Sigmoid colon (tissue), 6 donors: ENCODE measurements at regions not wholly inside any gene's neighbourhood (a gene's known extent, or its start where the extent isn't known, plus 50 kb on each side); places are given as distances from the start of the nearest gene placed in this dataset.

Experiments
- DNase-seq: peaks from one replicate; pipeline ENCODE4 v3.0.0-alpha.2; 2019
- H3K27ac ChIP-seq, 4 donors: fragments of 200-600 bp; sonication (generic); one replicate each; pipeline ENCODE4 v1.5.1; 2016 to 2019; ENCODE audit warnings: mild to moderate bottlenecking in 1 of 4
- H3K27me3 ChIP-seq, 3 donors: fragments of 200-600 bp; sonication (generic); one replicate each; pipeline ENCODE4 v1.5.1; 2019; ENCODE audit warnings: mild to moderate bottlenecking in 1 of 3
- H3K36me3 ChIP-seq, 4 donors: fragments of 200-600 bp; sonication (generic); one replicate each; pipeline ENCODE4 v1.5.1; 2016 to 2019
- H3K4me1 ChIP-seq, 4 donors: fragments of 200-600 bp; sonication (generic); one replicate each; pipeline ENCODE4 v1.5.1; 2017 to 2019
- H3K4me3 ChIP-seq, 4 donors: fragments of 200-600 bp; sonication (generic); one replicate each; pipeline ENCODE4 v1.5.1; 2017 to 2019; ENCODE audit warnings: mild to moderate bottlenecking in 2 of 4, moderate library complexity in 1 of 4
- H3K9me3 ChIP-seq, 4 donors: fragments of 200-600 bp in 3 of 4; sonication (generic) in 3 of 4; one replicate each; pipeline versions ENCODE4 v1.5.1 to v1.6.1; 2013 to 2019
- EP300 ChIP-seq, 4 donors: sonication (generic); formaldehyde crosslinking; IDR thresholded peaks; one replicate each; pipeline ENCODE4 v1.6.1; 2017; ENCODE audit warnings: antibody characterized with exemption in 4 of 4
- POLR2A ChIP-seq, 2 donors: fragments of 450-650 bp; IDR thresholded peaks; one replicate each; pipeline ENCODE4 v1.6.1; 2016; ENCODE audit warnings: antibody characterized with exemption in 2 of 2, mild to moderate bottlenecking in 2 of 2, moderate library complexity in 2 of 2
- POLR2AphosphoS5 ChIP-seq, 4 donors: sonication (generic); formaldehyde crosslinking; IDR thresholded peaks; one replicate each; pipeline ENCODE4 v1.6.1; 2017; ENCODE audit warnings: antibody characterized with exemption in 4 of 4
- WGBS, 2 donors: extraction: QIAGEN DNeasy Blood & Tissue Kit; methylation state at CpG; one replicate each; pipeline ENCODE4 v1.1.7; 2013; 5-methylcytosine and 5-hydroxymethylcytosine counted together
- intact Hi-C: fragments of 100-400 bp; cut with DNase I; formaldehyde crosslinking; loops from one replicate; pipeline ENCODE4 v1.15.1; 2023
- TF ChIP-seq, protein P1 (sequence below), 4 experiments: fragments of 450-650 bp in 3 of 4; fragments of 200-600 bp in 1 of 4; IDR thresholded peaks; one replicate each; pipeline ENCODE4 v1.5.1; 2016 to 2019; ENCODE audit warnings: antibody characterized with exemption in 4 of 4, mild to moderate bottlenecking in 3 of 4, moderate library complexity in 2 of 4
- donor health status: healthy with polysubstance abuse.
- donor health status: healthy.

DNA sequence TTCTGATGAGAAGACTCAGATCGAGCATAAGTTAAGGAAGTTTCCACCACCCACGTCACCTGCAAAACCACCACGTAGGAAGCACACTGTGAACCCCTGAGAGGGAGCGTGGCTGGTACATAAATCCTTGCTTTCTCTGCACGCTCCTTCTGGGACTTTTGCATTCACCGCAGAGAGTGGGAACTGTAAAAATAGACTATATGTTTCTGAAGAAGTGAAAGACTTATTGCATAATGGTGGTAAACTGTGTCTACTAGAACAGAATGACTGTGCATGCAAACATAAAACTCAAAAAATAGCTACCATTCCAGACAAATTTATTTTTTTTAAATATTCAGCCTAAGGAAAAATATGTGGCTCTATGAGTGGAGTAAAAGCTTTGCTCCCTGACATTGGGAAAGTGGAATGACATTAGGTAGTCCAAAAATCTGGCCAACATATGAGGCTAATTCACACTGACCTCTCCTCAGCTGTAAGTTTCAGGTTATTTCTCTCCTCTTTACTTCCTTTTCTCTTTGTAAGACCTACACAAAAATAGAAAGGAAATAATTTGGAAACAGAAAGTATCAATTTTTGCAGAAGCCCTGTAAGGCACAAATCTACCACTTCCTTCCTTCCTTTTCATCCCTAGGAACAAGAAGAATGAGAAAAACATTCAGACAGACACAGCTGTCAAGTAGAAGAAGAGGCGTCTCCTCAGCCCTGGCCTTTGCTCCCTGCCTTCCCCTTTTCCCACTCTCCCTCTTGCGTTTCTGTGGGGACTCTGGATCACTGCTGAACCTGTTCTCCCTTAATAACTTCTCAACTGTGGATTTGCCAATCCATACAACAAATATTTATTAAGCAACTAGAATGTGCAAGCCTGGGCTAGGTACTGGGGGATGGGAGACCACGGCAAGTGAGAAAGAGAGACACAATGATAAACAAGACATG, 264.3 kb upstream of the FOXN3 start:
- intact Hi-C loops, result no loop called here
- 48 to 60% methylated on average over 9 of the region's 9 CpGs for WGBS, 2 donors
- peak overlapping the region in 1 of 4 donors; percentile 15 for H3K27ac ChIP-seq
- H3K27me3 ChIP-seq, result no peaks in the 10 kb centered on the region
- H3K36me3 ChIP-seq, result no peaks in the 10 kb centered on the region
- H3K9me3 ChIP-seq, result no peaks in the 10 kb centered on the region
- no peak for DNase-seq
- H3K4me1 ChIP-seq, result no peaks in the 10 kb centered on the region
- TF ChIP-seq POLR2A (IDR thresholded peaks at IDR 0.05) (no peak), EP300 (IDR thresholded peaks at IDR 0.05) (peak in 2 of 4 donors; percentile 9 to 67)
- TF ChIP-seq, protein P1, sequence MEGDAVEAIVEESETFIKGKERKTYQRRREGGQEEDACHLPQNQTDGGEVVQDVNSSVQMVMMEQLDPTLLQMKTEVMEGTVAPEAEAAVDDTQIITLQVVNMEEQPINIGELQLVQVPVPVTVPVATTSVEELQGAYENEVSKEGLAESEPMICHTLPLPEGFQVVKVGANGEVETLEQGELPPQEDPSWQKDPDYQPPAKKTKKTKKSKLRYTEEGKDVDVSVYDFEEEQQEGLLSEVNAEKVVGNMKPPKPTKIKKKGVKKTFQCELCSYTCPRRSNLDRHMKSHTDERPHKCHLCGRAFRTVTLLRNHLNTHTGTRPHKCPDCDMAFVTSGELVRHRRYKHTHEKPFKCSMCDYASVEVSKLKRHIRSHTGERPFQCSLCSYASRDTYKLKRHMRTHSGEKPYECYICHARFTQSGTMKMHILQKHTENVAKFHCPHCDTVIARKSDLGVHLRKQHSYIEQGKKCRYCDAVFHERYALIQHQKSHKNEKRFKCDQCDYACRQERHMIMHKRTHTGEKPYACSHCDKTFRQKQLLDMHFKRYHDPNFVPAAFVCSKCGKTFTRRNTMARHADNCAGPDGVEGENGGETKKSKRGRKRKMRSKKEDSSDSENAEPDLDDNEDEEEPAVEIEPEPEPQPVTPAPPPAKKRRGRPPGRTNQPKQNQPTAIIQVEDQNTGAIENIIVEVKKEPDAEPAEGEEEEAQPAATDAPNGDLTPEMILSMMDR (IDR thresholded peaks at IDR 0.05), result no peak
- no peak overlapping the region for H3K4me3 ChIP-seq

DNA sequence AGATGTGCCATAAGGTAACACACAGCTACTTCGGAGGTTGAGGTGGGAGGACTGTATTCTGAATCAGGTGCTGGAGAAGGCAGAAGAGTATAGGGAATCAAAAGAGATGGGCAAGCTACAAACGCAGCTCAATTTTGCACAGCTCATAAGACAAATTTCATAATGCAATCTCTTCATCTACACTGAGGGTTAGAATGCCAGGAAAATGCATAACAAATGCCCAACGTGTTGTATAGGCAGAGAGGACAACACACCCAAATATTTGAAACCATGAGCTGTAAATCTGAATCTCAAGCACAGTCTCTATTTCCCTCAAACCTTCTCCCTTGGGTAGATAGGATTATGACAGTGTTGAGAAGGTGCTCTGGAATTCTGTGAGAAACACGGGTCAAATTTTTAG, 263.1 kb upstream of the FOXN3 start:
- 81 to 88% methylated on average over 4 of the region's 4 CpGs for WGBS, 2 donors
- intact Hi-C loops, result no loop called here
- Histone ChIP-seq H3K36me3 (no peaks in the 10 kb centered on the region), H3K27me3 (no peaks in the 10 kb centered on the region), H3K4me3 (no peak overlapping the region), H3K9me3 (no peaks in the 10 kb centered on the region), H3K27ac (no peak overlapping the region), H3K4me1 (no peaks in the 10 kb centered on the region)
- no peak for TF ChIP-seq EP300 (IDR thresholded peaks at IDR 0.05)
- TF ChIP-seq POLR2AphosphoS5 (IDR thresholded peaks at IDR 0.05), result no peak
- TF ChIP-seq, protein P1 (IDR thresholded peaks at IDR 0.05), result no peak
- TF ChIP-seq POLR2A (IDR thresholded peaks at IDR 0.05), result no peak
- no peak for DNase-seq

DNA sequence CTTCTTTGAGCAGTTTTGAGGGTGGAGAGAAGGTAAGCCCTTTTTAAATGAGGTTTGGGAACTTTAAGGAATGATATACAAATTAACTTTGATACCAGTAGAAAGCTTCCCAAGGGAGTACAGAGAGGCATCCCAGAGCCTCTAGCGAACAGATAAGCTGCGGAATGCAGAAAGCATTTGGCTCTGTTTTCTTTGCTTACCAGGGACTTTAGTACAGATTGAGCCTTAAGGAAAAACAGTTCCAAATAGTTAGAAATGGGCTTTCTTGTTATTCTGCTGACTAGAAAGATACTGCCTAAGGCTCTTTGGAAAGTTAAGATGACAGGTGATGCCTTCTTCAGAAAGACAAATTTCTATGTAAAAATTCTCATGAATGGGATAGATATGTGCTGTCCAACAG, 261.7 kb upstream of the FOXN3 start:
- DNase-seq, result no peak
- H3K4me3 ChIP-seq, result no peak overlapping the region
- H3K27me3 ChIP-seq, result no peaks in the 10 kb centered on the region
- no peak overlapping the region for H3K27ac ChIP-seq
- no peaks in the 10 kb centered on the region for H3K9me3 ChIP-seq
- 93 to 98% methylated on average over 2 of the region's 2 CpGs for WGBS, 2 donors
- no peak for TF ChIP-seq POLR2AphosphoS5 (IDR thresholded peaks at IDR 0.05)
- TF ChIP-seq, protein P1 (IDR thresholded peaks at IDR 0.05), result no peak
- TF ChIP-seq POLR2A (IDR thresholded peaks at IDR 0.05), result no peak
- no peak for TF ChIP-seq EP300 (IDR thresholded peaks at IDR 0.05)
- H3K4me1 ChIP-seq, result no peaks in the 10 kb centered on the region
- H3K36me3 ChIP-seq, result no peaks in the 10 kb centered on the region
- intact Hi-C loops, result no loop called here

DNA sequence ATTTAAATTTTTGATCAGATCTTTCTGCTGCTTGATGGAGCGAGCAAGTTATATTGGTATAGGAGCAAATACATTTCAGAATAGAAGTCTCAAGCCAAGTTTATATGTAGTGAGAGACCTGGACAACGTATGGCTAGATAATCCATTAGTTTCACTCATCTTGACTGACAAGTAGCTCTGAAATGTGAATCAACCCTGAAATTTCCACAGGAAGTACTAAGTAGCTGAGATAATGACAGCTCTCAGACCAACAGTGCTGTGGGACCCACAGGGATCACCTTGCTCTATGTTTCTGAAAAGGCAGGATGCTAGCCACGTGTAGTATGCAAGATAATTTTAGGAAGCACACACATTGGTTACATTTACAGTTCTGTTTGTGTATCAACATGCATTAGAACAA, 258.6 kb upstream of the FOXN3 start:
- H3K9me3 ChIP-seq, result no peaks in the 10 kb centered on the region
- intact Hi-C loops, result no loop called here
- TF ChIP-seq POLR2AphosphoS5 (IDR thresholded peaks at IDR 0.05), result no peak
- TF ChIP-seq POLR2A (IDR thresholded peaks at IDR 0.05), result no peak
- TF ChIP-seq, protein P1 (IDR thresholded peaks at IDR 0.05), result no peak
- no peak for TF ChIP-seq EP300 (IDR thresholded peaks at IDR 0.05)
- H3K4me1 ChIP-seq, result no peaks in the 10 kb centered on the region
- 69 to 76% methylated on average over 3 of the region's 3 CpGs for WGBS, 2 donors
- H3K27ac ChIP-seq, result no peak overlapping the region
- H3K36me3 ChIP-seq, result no peaks in the 10 kb centered on the region
- no peak overlapping the region for H3K4me3 ChIP-seq
- H3K27me3 ChIP-seq, result no peaks in the 10 kb centered on the region
- no peak for DNase-seq
